Cardiac muscle cell (in vitro differentiated cells and primary cell): ENCODE measurements at regions not wholly inside any gene's neighbourhood (a gene's known extent, or its start where the extent isn't known, plus 50 kb on each side); places are given as distances from the start of the nearest gene placed in this dataset.
A peak's percentile ranks its signal among the peaks of the same experiment; 100 is the strongest.
"Not testable (repeated sequence)": the region's sequence is repeated elsewhere in the genome, so short reads cannot be mapped to it uniquely, and the experiment has no call there.

Source experiments
- DNase-seq, 2 donors: peaks; one replicate each; pipeline versions ENCODE4 v3.0.0 to v3.0.0-alpha.2; 2010 to 2017; ENCODE audit warnings: low read depth in 1 of 2, low spot score in 1 of 2
- H3K27ac ChIP-seq: fragments of 200-600 bp; sonication (generic); 2 replicates; pipeline ENCODE4 v1.5.1; 2016
- H3K27me3 ChIP-seq: fragments of 200-600 bp; sonication (generic); 2 replicates; pipeline ENCODE4 v1.6.0; 2016; ENCODE audit warnings: control low read depth
- H3K36me3 ChIP-seq: fragments of 200-600 bp; sonication (generic); 2 replicates; pipeline ENCODE4 v1.5.1; 2016; ENCODE audit warnings: control low read depth
- H3K4me1 ChIP-seq: fragments of 200-600 bp; sonication (generic); 2 replicates; pipeline ENCODE4 v1.8.1; 2017; ENCODE audit warnings: low read depth, mild to moderate bottlenecking, mixed run types
- H3K4me3 ChIP-seq: fragments of 200-600 bp; sonication (generic); 2 replicates; pipeline ENCODE4 v1.5.1; 2016; ENCODE audit warnings: mild to moderate bottlenecking
- H3K9me3 ChIP-seq: fragments of 200-600 bp; sonication (generic); 2 replicates; pipeline ENCODE4 v1.5.1; 2017; ENCODE audit warnings: low read depth, mild to moderate bottlenecking, control low read depth
- CTCF ChIP-seq: IDR thresholded peaks from 2 replicates; pipeline ENCODE4 v1.5.1; 2012; ENCODE audit warnings: low read depth, mild to moderate bottlenecking, low read length

GRCh38 chr9:71509054-71509453, 259.3 kb downstream of the CEMIP2 start:
- no peaks in the 10 kb centered on the region for H3K9me3 ChIP-seq
- H3K27me3 ChIP-seq, result no peaks in the 10 kb centered on the region
- no peak for TF ChIP-seq CTCF
- no peaks in the 10 kb centered on the region for H3K36me3 ChIP-seq
- DNase-seq, result no peak
- H3K4me1 ChIP-seq, result no peaks in the 10 kb centered on the region
- H3K27ac ChIP-seq, result no peak overlapping the region
- H3K4me3 ChIP-seq, result no peak overlapping the region

- not testable (repeated sequence) for H3K4me1 ChIP-seq, H3K27ac ChIP-seq, H3K27me3 ChIP-seq, H3K4me3 ChIP-seq, H3K9me3 ChIP-seq, DNase-seq, H3K36me3 ChIP-seq
Measured at GRCh38 chr9:71508141-71508540, 260.2 kb downstream of the CEMIP2 start.

- H3K36me3 ChIP-seq, result no peaks in the 10 kb centered on the region
- DNase-seq, result peak in 1 of 2 donors; percentile 52
- no peak for TF ChIP-seq CTCF
- no peaks in the 10 kb centered on the region for H3K27me3 ChIP-seq
- no peaks in the 10 kb centered on the region for H3K4me1 ChIP-seq
- no peak overlapping the region for H3K27ac ChIP-seq
- no peaks in the 10 kb centered on the region for H3K9me3 ChIP-seq
- H3K4me3 ChIP-seq, result no peak overlapping the region
Measured at GRCh38 chr9:71506821-71507220, 261.5 kb downstream of the CEMIP2 start.

GRCh38 chr9:71504636-71505035, 263.7 kb downstream of the CEMIP2 start:
- DNase-seq, result no peak
- Histone ChIP-seq H3K4me3 (no peak overlapping the region), H3K9me3 (no peaks in the 10 kb centered on the region), H3K27me3 (no peaks in the 10 kb centered on the region), H3K27ac (no peak overlapping the region), H3K36me3 (no peaks in the 10 kb centered on the region), H3K4me1 (no peaks in the 10 kb centered on the region)
- TF ChIP-seq CTCF, result no peak

- no peak for TF ChIP-seq CTCF
- no peak for DNase-seq
- no peak overlapping the region for H3K27ac ChIP-seq
- no peaks in the 10 kb centered on the region for H3K27me3 ChIP-seq
- no peaks in the 10 kb centered on the region for H3K9me3 ChIP-seq
- H3K4me1 ChIP-seq, result no peaks in the 10 kb centered on the region
- no peak overlapping the region for H3K4me3 ChIP-seq
- H3K36me3 ChIP-seq, result no peaks in the 10 kb centered on the region
Measured at GRCh38 chr9:71498691-71499090, 269.6 kb downstream of the CEMIP2 start.

GRCh38 chr9:71490810-71491209, 277.5 kb downstream of the CEMIP2 start:
- Histone ChIP-seq H3K36me3 (no peaks in the 10 kb centered on the region), H3K4me1 (no peaks in the 10 kb centered on the region), H3K9me3 (no peaks in the 10 kb centered on the region), H3K4me3 (no peak overlapping the region), H3K27ac (no peak overlapping the region), H3K27me3 (no peaks in the 10 kb centered on the region)
- TF ChIP-seq CTCF, result no peak
- no peak for DNase-seq
